Chondrocyte (in vitro differentiated cells): ENCODE measurements at regions not wholly inside any gene's neighbourhood (a gene's known extent, or its start where the extent isn't known, plus 50 kb on each side); places are given as distances from the start of the nearest gene placed in this dataset.

ENCODE experiments used
- DNase-seq: peaks from one replicate; pipeline ENCODE4 v3.0.0; 2021; ENCODE audit warnings: mixed read lengths, low spot score
- H3K27ac Mint-ChIP-seq: one replicate; pipeline ENCODE4 v1.8.0; 2021; ENCODE audit warnings: mild to moderate bottlenecking, moderate library complexity, mixed read lengths; ENCODE audit not compliant: unreplicated experiment
- H3K27me3 Mint-ChIP-seq: 2 replicates; pipeline ENCODE4 v1.8.0; 2021; ENCODE audit warnings: low read depth, mixed read lengths
- H3K36me3 Mint-ChIP-seq: 2 replicates; pipeline ENCODE4 v1.8.0; 2021; ENCODE audit warnings: low read depth, mixed read lengths
- H3K4me1 Mint-ChIP-seq: 2 replicates; pipeline ENCODE4 v1.8.0; 2021; ENCODE audit warnings: low read depth, mild to moderate bottlenecking, mixed read lengths
- H3K4me3 Mint-ChIP-seq: one replicate; pipeline ENCODE4 v1.8.0; 2021; ENCODE audit warnings: mild to moderate bottlenecking, moderate library complexity, mixed read lengths; ENCODE audit not compliant: unreplicated experiment
- H3K9me3 Mint-ChIP-seq: 2 replicates; pipeline ENCODE4 v1.8.0; 2021; ENCODE audit warnings: low read depth, mixed read lengths
- CTCF ChIP-seq: fragments of 200-600 bp; sonication (generic); IDR thresholded peaks from 2 replicates; pipeline ENCODE4 v1.5.0; 2021; ENCODE audit warnings: antibody characterized with exemption, mild to moderate bottlenecking, moderate library complexity

GRCh38 chr12:67504026-67504425, 144.5 kb upstream of the DYRK2 start:
- no peaks in the 10 kb centered on the region for H3K9me3 Mint-ChIP-seq
- H3K4me3 Mint-ChIP-seq = no peak overlapping the region
- peaks cover 3% of the 10 kb centered on the region for H3K4me1 Mint-ChIP-seq
- TF ChIP-seq CTCF = no peak
- H3K36me3 Mint-ChIP-seq = no peaks in the 10 kb centered on the region
- DNase-seq = no peak
- peaks cover 3% of the 10 kb centered on the region for H3K27me3 Mint-ChIP-seq
- H3K27ac Mint-ChIP-seq = no peak overlapping the region

- no peaks in the 10 kb centered on the region for H3K9me3 Mint-ChIP-seq
- no peak overlapping the region for H3K4me3 Mint-ChIP-seq
- no peak overlapping the region for H3K27ac Mint-ChIP-seq
- DNase-seq = no peak
- H3K36me3 Mint-ChIP-seq = no peaks in the 10 kb centered on the region
- peaks cover 3% of the 10 kb centered on the region for H3K27me3 Mint-ChIP-seq
- TF ChIP-seq CTCF = no peak
- H3K4me1 Mint-ChIP-seq = peaks cover 11% of the 10 kb centered on the region
Observed at GRCh38 chr12:67506739-67507138, 141.8 kb upstream of the DYRK2 start.

GRCh38 chr12:67508830-67509229, 139.7 kb upstream of the DYRK2 start:
- H3K4me3 Mint-ChIP-seq = no peak overlapping the region

GRCh38 chr12:67509666-67510386, 138.7 kb upstream of the DYRK2 start:
- Mint-ChIP-seq H3K27me3 (peaks cover 3% of the 10 kb centered on the region), H3K4me1 (peaks cover 23% of the 10 kb centered on the region), H3K9me3 (no peaks in the 10 kb centered on the region), H3K27ac (no peak overlapping the region), H3K4me3 (no peak overlapping the region), H3K36me3 (no peaks in the 10 kb centered on the region)
- TF ChIP-seq CTCF = no peak
- no peak for DNase-seq

More at GRCh38 chr12:67508830-67509229, 139.7 kb upstream of the DYRK2 start:
- Mint-ChIP-seq H3K9me3 (no peaks in the 10 kb centered on the region), H3K36me3 (no peaks in the 10 kb centered on the region), H3K27ac (no peak overlapping the region), H3K4me1 (peaks cover 23% of the 10 kb centered on the region), H3K27me3 (peaks cover 3% of the 10 kb centered on the region)
- DNase-seq = no peak
- no peak for TF ChIP-seq CTCF

GRCh38 chr12:67512061-67512460, 136.5 kb upstream of the DYRK2 start:
- no peak for TF ChIP-seq CTCF
- Mint-ChIP-seq H3K27ac (peak overlapping the region; percentile 20), H3K4me3 (no peak overlapping the region), H3K9me3 (no peaks in the 10 kb centered on the region), H3K27me3 (no peaks in the 10 kb centered on the region), H3K36me3 (no peaks in the 10 kb centered on the region), H3K4me1 (peaks cover 38% of the 10 kb centered on the region)
- DNase-seq = no peak
